H1 (cell line): ENCODE measurements at regions not wholly inside any gene's neighbourhood (a gene's known extent, or its start where the extent isn't known, plus 50 kb on each side); places are given as distances from the start of the nearest gene placed in this dataset.

ENCODE experiments used
- EP300 ChIP-seq, 2 experiments: IDR thresholded peaks; 1 replicate in 1 of 2; 2 replicates in 1 of 2; pipeline ENCODE4 v1.6.1; 2011 to 2012; ENCODE audit warnings: low read depth in 2 of 2, low read length in 2 of 2, mild to moderate bottlenecking in 2 of 2, borderline replicate concordance in 1 of 2, inconsistent platforms in 1 of 2, moderate library complexity in 1 of 2
- TF ChIP-seq, protein P1 (sequence below): IDR thresholded peaks from 2 replicates; pipeline ENCODE4 v1.6.1; 2011; ENCODE audit warnings: low read length, improper control_type of control experiment

DNA sequence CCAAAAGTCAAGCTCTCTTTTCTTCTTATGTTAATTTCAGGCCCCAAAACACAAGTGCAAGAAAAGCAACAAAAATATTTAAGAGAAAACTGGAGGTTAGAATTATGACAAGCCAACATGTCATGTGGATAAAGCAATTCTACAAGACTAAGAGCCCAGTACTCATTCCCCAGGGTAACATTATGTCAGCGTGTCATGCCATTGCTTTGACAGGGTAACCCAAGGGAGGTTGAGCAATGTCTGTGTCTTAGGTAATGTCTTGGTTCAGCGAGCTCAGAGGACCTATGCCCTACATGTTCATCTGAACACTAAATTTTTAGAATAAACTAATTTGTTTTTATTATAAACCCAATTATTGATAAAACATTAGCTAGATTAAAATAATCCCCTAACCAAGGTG lies 173.2 kb upstream of the ZNF804A start (continued):
- TF ChIP-seq, protein P1, sequence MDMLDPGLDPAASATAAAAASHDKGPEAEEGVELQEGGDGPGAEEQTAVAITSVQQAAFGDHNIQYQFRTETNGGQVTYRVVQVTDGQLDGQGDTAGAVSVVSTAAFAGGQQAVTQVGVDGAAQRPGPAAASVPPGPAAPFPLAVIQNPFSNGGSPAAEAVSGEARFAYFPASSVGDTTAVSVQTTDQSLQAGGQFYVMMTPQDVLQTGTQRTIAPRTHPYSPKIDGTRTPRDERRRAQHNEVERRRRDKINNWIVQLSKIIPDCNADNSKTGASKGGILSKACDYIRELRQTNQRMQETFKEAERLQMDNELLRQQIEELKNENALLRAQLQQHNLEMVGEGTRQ = no peak
- TF ChIP-seq EP300 (IDR thresholded peaks at IDR 0.05; ENCODE audit: borderline replicate concordance in 1 of 2, low read depth in 2 of 2, low read length in 2 of 2) = no peak
